Superior temporal gyrus (tissue), 1 donor: ENCODE measurements at regions not wholly inside any gene's neighbourhood (a gene's known extent, or its start where the extent isn't known, plus 50 kb on each side); places are given as distances from the start of the nearest gene placed in this dataset.

ENCODE experiments used
- DNase-seq: peaks from one replicate; pipeline ENCODE4 v3.0.0-alpha.2; 2016; ENCODE audit errors: extremely low spot score

- no peak for DNase-seq
Measured at GRCh38 chr9:129359916-129360536, 182.0 kb upstream of the IER5L start.

GRCh38 chr9:129359162-129359811 is 181.2 kb upstream of the IER5L start:
- DNase-seq = no peak

- DNase-seq = no peak
Measured at GRCh38 chr9:129358621-129359154, 180.6 kb upstream of the IER5L start.

DNA sequence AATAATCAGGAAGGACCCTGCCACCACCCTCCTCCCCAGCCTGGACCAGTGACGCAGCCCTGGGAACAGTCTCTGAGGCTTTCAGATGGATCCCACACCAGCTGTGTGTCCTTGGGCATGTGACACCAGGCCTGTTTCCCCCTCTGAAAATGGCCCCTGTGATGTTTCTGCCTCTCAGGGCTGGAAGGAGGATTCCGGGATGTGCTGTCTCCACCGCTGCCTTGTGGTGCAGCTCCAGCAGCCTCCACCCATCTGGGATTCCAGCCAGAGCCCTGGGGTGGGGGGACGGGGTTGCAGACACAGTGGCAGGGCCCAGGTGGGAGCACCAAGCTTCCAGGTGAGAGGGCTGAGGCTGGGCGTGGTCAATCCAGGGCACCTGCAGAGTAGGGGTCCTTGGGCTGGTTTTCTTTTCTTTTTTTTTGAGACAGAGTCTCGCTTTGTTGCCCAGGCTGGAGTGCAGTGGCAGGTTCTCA is 179.7 kb upstream of the IER5L start:
- DNase-seq = no peak

GRCh38 chr9:129356871-129357772 is 179.1 kb upstream of the IER5L start:
- no peak for DNase-seq

- DNase-seq = no peak
Measured at GRCh38 chr9:129355631-129356030, 177.6 kb upstream of the IER5L start.

GRCh38 chr9:129354498-129354897 is 176.4 kb upstream of the IER5L start:
- no peak for DNase-seq

GRCh38 chr9:129353697-129354336 is 175.8 kb upstream of the IER5L start:
- DNase-seq = no peak

DNA sequence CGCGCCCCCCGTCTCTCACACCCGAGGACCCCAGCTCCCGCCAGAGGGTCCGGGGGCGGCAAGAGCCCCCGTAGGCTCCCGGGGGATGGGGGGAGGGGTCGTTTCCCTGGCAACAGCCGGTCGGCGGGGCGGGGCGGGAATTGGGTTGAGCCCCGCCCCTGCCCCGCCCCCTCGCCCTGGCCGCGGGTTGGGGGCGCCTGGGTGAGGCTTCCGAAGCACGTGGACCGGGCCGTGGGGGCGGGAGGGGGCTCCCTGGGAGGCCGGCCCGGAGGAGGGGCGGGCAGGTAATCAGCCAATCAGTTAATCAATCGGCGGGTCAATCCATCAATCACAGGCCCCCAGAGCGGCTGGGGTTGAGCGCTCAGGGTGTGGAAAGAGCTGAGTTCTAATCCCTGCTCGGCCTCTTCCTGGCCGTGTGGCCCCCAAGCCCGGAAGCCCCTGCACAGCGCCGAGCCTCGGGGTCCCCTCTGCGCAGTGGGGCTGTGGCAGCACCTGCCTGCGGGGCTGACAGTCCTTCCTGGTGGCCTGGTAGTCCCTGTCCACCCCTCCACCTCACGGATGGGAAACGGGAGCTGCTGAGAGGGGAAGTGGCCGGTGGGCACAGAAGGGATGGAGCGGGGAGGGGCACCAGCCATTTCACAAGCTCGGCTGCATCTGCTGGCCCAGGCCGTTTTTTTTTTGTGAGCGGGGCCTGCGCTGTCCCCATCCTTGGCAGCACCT is 174.2 kb upstream of the IER5L start:
- no peak for DNase-seq

DNA sequence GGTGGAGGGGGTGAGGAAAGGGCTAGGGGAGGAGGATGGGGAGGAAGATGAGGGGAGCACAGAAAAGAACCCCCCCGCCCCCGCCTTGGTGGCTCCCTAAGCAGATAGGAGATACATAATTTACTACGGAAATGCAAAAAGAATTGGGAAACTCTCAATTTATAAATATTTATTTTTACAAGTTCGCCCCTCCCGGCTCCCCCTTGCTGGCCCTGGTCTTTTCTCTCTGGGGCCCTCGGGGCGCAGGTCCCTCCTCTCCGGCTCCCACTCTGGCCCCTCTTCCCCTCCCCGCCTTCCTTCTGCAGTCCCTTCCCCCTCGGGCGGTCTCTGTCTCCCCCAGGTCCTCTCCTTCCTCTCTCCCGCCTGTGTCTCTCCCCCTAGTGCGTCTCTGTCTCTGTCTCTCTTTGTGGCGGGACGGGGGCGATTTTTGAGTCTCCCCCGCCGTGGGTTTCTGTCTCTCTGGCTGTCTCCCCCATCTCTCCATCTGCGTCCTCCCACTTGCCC is 173.6 kb upstream of the IER5L start:
- no peak for DNase-seq

DNA sequence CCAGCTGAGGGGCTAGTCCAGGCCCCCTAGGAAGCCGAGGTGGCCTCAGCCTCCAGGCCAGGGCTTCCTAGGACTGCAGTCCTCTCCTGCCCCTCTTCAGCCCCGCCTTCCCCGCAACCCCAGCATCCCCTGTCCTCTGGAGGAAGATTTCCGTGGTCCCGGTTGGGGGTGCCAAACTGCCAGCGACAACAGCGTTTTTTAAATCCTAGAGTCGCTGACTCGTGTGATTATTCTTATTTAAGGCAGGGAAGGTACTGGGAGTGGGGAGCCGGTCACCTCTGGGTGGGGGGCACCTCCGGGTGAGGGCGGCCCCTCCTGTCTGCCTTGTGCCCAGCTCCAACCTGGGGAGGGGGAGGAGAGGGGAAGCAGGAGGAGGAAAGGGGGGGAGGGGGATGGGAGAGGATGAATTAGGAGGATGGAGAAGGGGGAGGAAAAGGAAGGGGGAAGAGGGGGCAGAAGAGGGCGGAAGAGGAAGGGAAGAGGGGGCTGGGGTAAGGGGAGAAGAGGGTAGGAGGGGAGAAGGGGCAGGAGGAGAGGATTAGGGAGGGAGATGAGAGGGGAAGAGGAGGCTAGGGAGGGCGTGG is 173.1 kb upstream of the IER5L start:
- no peak for DNase-seq

DNA sequence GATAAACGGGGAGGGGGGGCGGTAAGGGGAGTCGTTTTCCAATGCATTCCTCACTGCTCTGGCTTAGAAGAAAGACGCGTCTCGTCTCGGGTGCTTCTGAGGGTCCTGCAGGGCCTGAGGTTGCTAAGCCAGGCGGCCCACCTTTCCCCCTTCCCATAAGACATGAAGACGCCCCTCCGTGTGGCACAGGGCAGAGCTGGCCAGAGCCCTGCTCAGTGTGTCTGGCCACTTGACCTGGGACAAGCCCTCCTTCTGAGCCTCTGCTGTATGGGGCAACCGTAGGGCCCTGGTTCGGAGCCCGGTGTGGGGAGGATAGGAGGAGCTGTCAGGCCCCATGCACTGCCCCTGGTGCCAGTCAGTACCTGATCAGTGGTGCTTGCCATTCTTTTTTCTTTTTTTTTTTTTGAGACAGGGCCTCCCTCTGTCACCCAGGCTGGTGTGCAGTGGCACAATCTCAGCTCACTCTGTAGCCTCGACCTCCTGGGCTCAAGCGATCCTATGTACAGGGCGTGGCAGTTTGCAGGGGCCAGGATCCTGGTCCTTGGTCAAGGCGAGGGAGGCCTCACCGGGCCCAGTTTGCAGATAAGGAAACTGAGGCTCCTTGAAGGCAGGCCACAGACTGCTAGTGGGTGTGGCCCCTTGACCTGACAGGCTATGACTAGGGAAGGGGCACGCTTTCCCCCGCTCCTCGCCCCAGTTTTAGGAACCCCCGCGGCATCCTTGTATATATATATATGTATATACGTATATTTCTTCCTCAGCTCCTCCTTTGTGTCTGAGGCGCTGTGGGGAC is 172.3 kb upstream of the IER5L start:
- DNase-seq = no peak

GRCh38 chr9:129349665-129349947 is 171.5 kb upstream of the IER5L start:
- DNase-seq = no peak

DNA sequence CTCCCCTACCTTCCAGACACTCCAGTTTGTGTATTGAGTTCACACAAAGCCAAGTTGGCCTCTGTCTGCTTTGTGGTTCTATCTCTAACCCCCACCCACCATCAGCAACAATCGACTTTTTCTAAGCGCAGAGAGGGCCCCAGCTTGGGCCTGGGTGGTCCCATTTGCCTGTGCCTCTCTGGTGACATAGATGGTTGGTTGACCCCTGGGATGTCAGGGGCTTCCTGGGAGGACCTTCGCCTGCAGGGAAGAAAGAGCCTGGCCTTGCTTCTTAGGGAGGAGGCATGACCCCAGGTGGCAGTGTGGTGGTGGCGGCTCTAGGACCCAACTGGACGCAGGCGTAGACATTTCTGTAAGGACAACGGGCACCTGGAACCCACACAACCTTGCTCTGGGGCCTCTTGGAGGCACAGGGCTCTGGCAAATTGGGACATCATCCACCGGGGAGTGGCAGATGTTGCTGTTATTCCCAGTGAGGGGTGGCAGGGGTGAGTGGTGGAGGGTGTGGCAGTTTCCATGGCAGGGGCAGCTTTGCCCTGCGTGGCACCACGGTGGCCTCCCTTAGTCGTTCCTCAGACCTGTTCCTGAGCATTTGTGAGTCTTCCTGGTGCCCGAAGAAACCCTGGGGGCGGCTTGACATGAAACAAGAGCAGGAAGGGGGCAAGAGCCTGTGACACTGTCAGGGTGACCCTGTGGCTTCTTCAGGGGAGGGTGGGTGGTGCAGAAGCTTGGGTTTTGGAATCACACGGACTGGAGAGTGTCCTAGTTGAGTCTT is 171.0 kb upstream of the IER5L start:
- no peak for DNase-seq

GRCh38 chr9:129347316-129348120 is 169.5 kb upstream of the IER5L start:
- no peak for DNase-seq

GRCh38 chr9:129346046-129346445 is 168.0 kb upstream of the IER5L start:
- DNase-seq = no peak

GRCh38 chr9:129344641-129345495 is 166.8 kb upstream of the IER5L start:
- DNase-seq = peak; percentile 61
